ENCODE measurements at regions not wholly inside any gene's neighbourhood (a gene's known extent, or its start where the extent isn't known, plus 50 kb on each side); places are given as distances from the start of the nearest gene placed in this dataset.

DNA sequence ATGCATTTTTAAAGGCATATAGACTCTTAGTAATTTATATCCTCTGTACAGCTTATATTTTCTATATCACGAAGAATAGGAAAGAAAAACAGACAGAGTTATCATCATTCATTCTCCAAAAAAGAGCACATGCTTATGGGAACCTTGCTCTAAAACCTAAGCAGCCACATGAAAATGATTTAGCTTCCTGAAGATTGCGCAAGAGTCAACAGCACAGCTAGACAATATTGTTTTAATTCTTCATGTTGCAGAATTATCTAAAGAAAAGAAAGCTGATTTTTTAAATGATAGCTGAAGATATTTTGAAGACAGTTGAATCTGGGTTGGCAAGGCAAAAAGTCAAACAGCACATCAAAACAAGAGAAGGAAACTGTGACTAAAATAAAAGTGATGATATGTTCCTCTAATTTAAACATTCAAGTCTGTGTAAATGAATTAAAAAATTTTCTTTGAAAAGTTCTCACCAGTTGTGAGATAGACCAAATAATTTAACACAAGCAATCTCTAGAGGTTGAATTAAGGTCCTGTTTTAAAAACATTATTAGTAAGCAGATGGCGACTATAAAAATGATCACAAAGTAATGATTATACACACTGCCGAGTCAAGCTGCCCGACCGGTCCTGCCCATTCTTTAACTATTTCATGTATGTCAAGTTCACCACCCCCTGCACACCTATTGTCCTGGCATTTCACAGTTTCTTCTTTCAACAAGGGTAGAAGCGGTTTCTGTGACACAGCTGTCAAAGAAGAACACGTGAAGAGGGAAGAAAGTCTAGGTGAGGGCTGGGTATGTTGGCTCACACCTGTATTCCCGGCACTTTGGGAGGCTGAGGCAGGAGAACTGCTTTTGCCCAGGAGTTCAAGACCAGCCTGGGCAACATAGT is 74.2 kb upstream of the BHLHE40 start:
- Histone ChIP-seq H4K20me1 (replicated peaks; ENCODE audit: control insufficient read depth, insufficient read depth, low read length) (no peaks in the 10 kb centered on the region), H2AFZ (ENCODE audit: low read depth, low read length) (peak overlapping the region; percentile 33; the same call in 1 of the 2 replicates), H3K9me3 (replicated peaks; ENCODE audit: control insufficient read depth, insufficient read depth, low read depth, low read length) (no peaks in the 10 kb centered on the region), H3K9ac (ENCODE audit: insufficient read depth in 1 of 2, low read depth in 2 of 2, low read length in 2 of 2) (no peak overlapping the region), H3K4me2 (ENCODE audit: insufficient read depth, low read length) (no peak overlapping the region), H3K79me2 (ENCODE audit: control insufficient read depth, insufficient read depth, low read length) (no peaks in the 10 kb centered on the region), H3K4me1 (replicated peaks in 1 of 2; ENCODE audit: control insufficient read depth in 2 of 2, insufficient read depth in 2 of 2, low read length in 2 of 2) (peaks cover 0 to 31% of the 10 kb centered on the region in 2 experiments; a peak in 4 of 5 replicates), H3K36me3 (ENCODE audit: control insufficient read depth, insufficient read depth, low read length) (no peaks in the 10 kb centered on the region), H3K4me3 (no peak overlapping the region), H3K27me3 (ENCODE audit: control insufficient read depth in 2 of 2, insufficient read depth in 2 of 2, low read length in 2 of 2) (no peaks in the 10 kb centered on the region), H3K9me1 (ENCODE audit: control insufficient read depth, insufficient read depth, low read length) (no peaks in the 10 kb centered on the region), H3K27ac (ENCODE audit: extremely low read depth, low read depth, low read length) (no peak overlapping the region)
- no TSS peak for BruUV-seq (replicated peaks)
- 54% methylated on average over 9 of the region's 9 CpGs for WGBS (ENCODE audit: insufficient coverage, low coverage, missing lambda C conversion rate)
- DNase-seq (ENCODE audit: extremely low read depth in 1 of 4, low spot score in 3 of 4) (peak in 1 of 4 experiments; percentile 25), FAIRE-seq (no peak), ATAC-seq (no peak)
- POLR2A ChIA-PET: interaction anchor here (0.5 to 0.9 kb wide), 3 partner anchors 29 to 88 kb away, joined by 3 to 4 read pairs (median 3); no protein-coding TSS in a partner anchor
- CTCF ChIA-PET (ENCODE audit: low intra/inter-chr PET ratio): no interaction called here
- in situ Hi-C loops (cut with MboI): no loop called here
- intact Hi-C loops (cut with micrococcal nuclease): loop anchor here (5.0 kb wide), 2 partner anchors 163 to 183 kb away; no protein-coding TSS in a partner anchor
- TF ChIP-seq, protein P1, sequence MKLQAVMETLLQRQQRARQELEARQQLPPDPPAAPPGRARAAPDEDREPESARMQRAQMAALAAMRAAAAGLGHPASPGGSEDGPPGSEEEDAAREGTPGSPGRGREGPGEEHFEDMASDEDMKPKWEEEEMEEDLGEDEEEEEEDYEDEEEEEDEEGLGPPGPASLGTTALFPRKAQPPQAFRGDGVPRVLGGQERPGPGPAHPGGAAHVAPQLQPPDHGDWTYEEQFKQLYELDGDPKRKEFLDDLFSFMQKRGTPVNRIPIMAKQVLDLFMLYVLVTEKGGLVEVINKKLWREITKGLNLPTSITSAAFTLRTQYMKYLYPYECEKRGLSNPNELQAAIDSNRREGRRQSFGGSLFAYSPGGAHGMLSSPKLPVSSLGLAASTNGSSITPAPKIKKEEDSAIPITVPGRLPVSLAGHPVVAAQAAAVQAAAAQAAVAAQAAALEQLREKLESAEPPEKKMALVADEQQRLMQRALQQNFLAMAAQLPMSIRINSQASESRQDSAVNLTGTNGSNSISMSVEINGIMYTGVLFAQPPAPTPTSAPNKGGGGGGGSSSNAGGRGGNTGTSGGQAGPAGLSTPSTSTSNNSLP (IDR thresholded peaks at IDR 0.05; ENCODE audit: borderline replicate concordance, low read depth, low read length): peak; percentile 62; the same call in 1 of the 2 replicates
- TF ChIP-seq, protein P2, sequence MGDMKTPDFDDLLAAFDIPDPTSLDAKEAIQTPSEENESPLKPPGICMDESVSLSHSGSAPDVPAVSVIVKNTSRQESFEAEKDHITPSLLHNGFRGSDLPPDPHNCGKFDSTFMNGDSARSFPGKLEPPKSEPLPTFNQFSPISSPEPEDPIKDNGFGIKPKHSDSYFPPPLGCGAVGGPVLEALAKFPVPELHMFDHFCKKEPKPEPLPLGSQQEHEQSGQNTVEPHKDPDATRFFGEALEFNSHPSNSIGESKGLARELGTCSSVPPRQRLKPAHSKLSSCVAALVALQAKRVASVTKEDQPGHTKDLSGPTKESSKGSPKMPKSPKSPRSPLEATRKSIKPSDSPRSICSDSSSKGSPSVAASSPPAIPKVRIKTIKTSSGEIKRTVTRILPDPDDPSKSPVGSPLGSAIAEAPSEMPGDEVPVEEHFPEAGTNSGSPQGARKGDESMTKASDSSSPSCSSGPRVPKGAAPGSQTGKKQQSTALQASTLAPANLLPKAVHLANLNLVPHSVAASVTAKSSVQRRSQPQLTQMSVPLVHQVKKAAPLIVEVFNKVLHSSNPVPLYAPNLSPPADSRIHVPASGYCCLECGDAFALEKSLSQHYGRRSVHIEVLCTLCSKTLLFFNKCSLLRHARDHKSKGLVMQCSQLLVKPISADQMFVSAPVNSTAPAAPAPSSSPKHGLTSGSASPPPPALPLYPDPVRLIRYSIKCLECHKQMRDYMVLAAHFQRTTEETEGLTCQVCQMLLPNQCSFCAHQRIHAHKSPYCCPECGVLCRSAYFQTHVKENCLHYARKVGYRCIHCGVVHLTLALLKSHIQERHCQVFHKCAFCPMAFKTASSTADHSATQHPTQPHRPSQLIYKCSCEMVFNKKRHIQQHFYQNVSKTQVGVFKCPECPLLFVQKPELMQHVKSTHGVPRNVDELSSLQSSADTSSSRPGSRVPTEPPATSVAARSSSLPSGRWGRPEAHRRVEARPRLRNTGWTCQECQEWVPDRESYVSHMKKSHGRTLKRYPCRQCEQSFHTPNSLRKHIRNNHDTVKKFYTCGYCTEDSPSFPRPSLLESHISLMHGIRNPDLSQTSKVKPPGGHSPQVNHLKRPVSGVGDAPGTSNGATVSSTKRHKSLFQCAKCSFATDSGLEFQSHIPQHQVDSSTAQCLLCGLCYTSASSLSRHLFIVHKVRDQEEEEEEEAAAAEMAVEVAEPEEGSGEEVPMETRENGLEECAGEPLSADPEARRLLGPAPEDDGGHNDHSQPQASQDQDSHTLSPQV (IDR thresholded peaks at IDR 0.05): peak; percentile 56
- TF ChIP-seq ZNF655 (CRISPR knock-in tag; IDR thresholded peaks at IDR 0.05) (0 out of 2 replicates have a peak, but pooled peaks have one; percentile 70), JUND (IDR thresholded peaks at IDR 0.05; ENCODE audit: borderline replicate concordance, low read depth, low read length) (no peak), JUND (tag; IDR thresholded peaks at IDR 0.05; ENCODE audit: borderline replicate concordance, low read depth, low read length) (no peak), HEY1 (CRISPR knock-in tag; IDR thresholded peaks at IDR 0.05; ENCODE audit: borderline replicate concordance) (0 out of 2 replicates have a peak, but pooled peaks have one; percentile 12), IRF9 (tag; IDR thresholded peaks at IDR 0.05) (peak; percentile 98), NFE2 (IDR thresholded peaks at IDR 0.05; ENCODE audit: low read depth) (no peak), MEIS2 (IDR thresholded peaks at IDR 0.05; ENCODE audit: partially characterized antibody) (peak; percentile 71), ZNF511 (CRISPR knock-in tag; IDR thresholded peaks at IDR 0.05) (no peak), L3MBTL2 (IDR thresholded peaks at IDR 0.05) (peak; percentile 42)
